ENCODE measurements at regions not wholly inside any gene's neighbourhood (a gene's known extent, or its start where the extent isn't known, plus 50 kb on each side); places are given as distances from the start of the nearest gene placed in this dataset.

DNA sequence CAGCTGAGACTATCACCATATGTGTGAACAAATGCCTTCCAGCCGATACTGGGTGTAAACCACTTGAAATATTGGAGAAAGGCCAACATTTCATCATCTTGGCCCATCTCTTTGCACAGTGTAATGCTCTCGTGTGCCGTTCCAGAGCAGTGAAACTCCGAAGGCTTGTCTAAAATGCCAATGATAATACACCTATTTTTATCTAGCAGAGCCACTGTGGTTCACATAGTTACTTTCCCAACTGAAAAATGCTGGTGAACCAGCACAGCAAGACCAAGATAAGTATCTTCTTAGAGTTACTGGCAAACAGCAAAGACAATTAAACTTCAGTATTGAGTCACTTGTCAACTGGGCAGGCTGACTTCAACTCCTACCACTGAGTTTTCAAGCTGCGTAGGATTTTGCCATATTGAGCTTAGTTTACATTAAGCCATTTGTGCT, 379.9 kb upstream of the ACTBL2 start:
- TF ChIP-seq, protein P1, sequence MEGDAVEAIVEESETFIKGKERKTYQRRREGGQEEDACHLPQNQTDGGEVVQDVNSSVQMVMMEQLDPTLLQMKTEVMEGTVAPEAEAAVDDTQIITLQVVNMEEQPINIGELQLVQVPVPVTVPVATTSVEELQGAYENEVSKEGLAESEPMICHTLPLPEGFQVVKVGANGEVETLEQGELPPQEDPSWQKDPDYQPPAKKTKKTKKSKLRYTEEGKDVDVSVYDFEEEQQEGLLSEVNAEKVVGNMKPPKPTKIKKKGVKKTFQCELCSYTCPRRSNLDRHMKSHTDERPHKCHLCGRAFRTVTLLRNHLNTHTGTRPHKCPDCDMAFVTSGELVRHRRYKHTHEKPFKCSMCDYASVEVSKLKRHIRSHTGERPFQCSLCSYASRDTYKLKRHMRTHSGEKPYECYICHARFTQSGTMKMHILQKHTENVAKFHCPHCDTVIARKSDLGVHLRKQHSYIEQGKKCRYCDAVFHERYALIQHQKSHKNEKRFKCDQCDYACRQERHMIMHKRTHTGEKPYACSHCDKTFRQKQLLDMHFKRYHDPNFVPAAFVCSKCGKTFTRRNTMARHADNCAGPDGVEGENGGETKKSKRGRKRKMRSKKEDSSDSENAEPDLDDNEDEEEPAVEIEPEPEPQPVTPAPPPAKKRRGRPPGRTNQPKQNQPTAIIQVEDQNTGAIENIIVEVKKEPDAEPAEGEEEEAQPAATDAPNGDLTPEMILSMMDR (conservative IDR thresholded peaks at IDR 0.05; ENCODE audit: low read depth, low read length): no peak
- TF ChIP-seq EZH2 (IDR thresholded peaks at IDR 0.05; ENCODE audit: borderline replicate concordance, low read depth, low read length, poor library complexity, severe bottlenecking): no peak
